ENCODE measurements at regions not wholly inside any gene's neighbourhood (a gene's known extent, or its start where the extent isn't known, plus 50 kb on each side); places are given as distances from the start of the nearest gene placed in this dataset.
A peak's percentile ranks its signal among the peaks of the same experiment; 100 is the strongest.

DNA sequence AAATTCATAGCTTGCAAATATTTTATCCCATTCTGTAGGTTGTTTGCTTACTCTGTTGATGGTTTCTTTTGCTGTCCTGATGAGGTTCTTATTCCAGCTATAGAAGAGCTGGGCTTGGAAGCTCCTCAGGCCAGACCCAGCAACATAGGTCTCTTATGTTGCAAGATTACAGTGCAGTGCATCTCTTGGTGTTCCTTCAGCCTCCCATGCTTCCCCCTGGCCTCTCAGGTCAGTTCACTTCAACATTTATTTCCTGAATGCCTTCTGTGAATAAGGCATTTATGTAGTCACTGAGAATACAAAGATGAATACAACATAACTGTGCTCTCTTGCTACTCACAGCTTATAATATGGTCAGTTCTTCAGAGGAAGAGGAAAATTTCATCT is 179.0 kb upstream of the SLC39A10 start:
- no peaks in the 10 kb centered on the region for H3K79me2 ChIP-seq (ENCODE audit: low read length)
- H3K9me3 ChIP-seq (ENCODE audit: low read length) = no peaks in the 10 kb centered on the region
- no peak for DNase-seq
- TF ChIP-seq, protein P1, sequence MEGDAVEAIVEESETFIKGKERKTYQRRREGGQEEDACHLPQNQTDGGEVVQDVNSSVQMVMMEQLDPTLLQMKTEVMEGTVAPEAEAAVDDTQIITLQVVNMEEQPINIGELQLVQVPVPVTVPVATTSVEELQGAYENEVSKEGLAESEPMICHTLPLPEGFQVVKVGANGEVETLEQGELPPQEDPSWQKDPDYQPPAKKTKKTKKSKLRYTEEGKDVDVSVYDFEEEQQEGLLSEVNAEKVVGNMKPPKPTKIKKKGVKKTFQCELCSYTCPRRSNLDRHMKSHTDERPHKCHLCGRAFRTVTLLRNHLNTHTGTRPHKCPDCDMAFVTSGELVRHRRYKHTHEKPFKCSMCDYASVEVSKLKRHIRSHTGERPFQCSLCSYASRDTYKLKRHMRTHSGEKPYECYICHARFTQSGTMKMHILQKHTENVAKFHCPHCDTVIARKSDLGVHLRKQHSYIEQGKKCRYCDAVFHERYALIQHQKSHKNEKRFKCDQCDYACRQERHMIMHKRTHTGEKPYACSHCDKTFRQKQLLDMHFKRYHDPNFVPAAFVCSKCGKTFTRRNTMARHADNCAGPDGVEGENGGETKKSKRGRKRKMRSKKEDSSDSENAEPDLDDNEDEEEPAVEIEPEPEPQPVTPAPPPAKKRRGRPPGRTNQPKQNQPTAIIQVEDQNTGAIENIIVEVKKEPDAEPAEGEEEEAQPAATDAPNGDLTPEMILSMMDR (conservative IDR thresholded peaks at IDR 0.05; ENCODE audit: low read depth, low read length) = no peak
- TF ChIP-seq EZH2phosphoT487 (IDR thresholded peaks at IDR 0.05; ENCODE audit: borderline replicate concordance, low read length) (no peak), EZH2 (IDR thresholded peaks at IDR 0.05; ENCODE audit: low read length, unreplicated experiment) (no peak)
- no peak overlapping the region for H3K27ac ChIP-seq (ENCODE audit: low read length)
- no peak overlapping the region for H3K4me3 ChIP-seq (ENCODE audit: low read length)
- H2AFZ ChIP-seq (ENCODE audit: low read length) = no peak overlapping the region
- H3K9me2 ChIP-seq (replicated peaks; ENCODE audit: low read length) = no peaks in the 10 kb centered on the region
- H3K27me3 ChIP-seq (ENCODE audit: low read length) = no peaks in the 10 kb centered on the region
- no peak overlapping the region for H3K9ac ChIP-seq (ENCODE audit: low read length)
- H3K4me1 ChIP-seq (ENCODE audit: insufficient read depth, low read length) = peaks cover 10% of the 10 kb centered on the region
- ChIA-PET POLR2A (ENCODE audit: unreplicated experiment) (no interaction called here), CTCF (no interaction called here)
- ATAC-seq = peak; percentile 29; the same call in 1 of the 2 replicates
- BruUV-seq (replicated peaks) = no TSS peak
- no peaks in the 10 kb centered on the region for H4K20me1 ChIP-seq (ENCODE audit: low read length)
- no peak overlapping the region for H3K4me2 ChIP-seq (ENCODE audit: low read length)
- H3F3A ChIP-seq (ENCODE audit: low read length, unreplicated experiment) = no peaks in the 10 kb centered on the region
- intact Hi-C loops (cut with micrococcal nuclease) = no loop called here
- H3K36me3 ChIP-seq (ENCODE audit: low read depth, low read length) = no peaks in the 10 kb centered on the region

DNA sequence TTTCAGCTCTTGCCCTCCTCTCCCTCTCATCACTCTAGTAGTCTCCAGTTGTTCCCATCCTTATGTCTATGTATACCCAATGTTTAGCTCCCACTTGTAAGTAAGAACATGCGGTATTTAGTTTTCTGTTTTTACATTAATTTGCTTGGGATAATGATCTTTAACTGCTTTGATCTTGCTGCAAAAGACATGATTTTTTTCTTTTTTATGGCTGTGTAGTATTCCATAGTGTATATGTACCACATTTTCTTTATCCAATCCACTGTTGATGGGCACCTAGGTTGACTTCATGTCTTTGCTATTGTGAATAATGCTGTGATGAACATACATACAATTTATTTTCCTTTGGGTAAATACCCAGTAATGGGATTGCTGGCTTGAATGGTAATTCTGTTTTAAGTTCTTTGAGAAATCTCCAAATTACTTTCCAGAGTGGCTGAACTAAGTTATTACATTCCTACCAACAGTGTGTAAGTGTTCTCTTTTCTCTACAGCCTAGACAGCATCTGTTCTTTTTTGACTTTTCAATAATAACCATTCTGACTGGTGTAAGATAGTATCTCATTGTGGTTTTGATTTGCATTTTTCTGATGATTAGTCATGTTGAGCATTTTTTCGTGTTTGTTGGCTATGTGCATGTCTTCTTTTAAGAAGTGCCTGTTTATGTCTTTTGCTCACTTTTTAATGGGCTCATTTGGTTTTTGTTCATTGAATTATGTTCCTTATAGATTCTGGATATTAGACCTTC is 179.6 kb upstream of the SLC39A10 start:
- Histone ChIP-seq H2AFZ (ENCODE audit: low read length) (no peak overlapping the region), H3K4me3 (ENCODE audit: low read length) (no peak overlapping the region), H3K9me2 (replicated peaks; ENCODE audit: low read length) (no peaks in the 10 kb centered on the region), H4K20me1 (ENCODE audit: low read length) (no peaks in the 10 kb centered on the region), H3K4me1 (ENCODE audit: insufficient read depth, low read length) (peaks cover 10% of the 10 kb centered on the region), H3K9ac (ENCODE audit: low read length) (no peak overlapping the region), H3K27ac (ENCODE audit: low read length) (no peak overlapping the region), H3F3A (ENCODE audit: low read length, unreplicated experiment) (no peaks in the 10 kb centered on the region), H3K79me2 (ENCODE audit: low read length) (no peaks in the 10 kb centered on the region), H3K9me3 (ENCODE audit: low read length) (no peaks in the 10 kb centered on the region), H3K27me3 (ENCODE audit: low read length) (no peaks in the 10 kb centered on the region), H3K4me2 (ENCODE audit: low read length) (no peak overlapping the region), H3K36me3 (ENCODE audit: low read depth, low read length) (no peaks in the 10 kb centered on the region)
- DNase-seq (peak; percentile 70), ATAC-seq (peak; percentile 72)
- BruUV-seq (replicated peaks) = no TSS peak
- ChIA-PET CTCF (no interaction called here), POLR2A (ENCODE audit: unreplicated experiment) (no interaction called here)
- TF ChIP-seq EZH2 (IDR thresholded peaks at IDR 0.05; ENCODE audit: low read length, unreplicated experiment) (no peak), EZH2phosphoT487 (IDR thresholded peaks at IDR 0.05; ENCODE audit: borderline replicate concordance, low read length) (no peak)
- TF ChIP-seq, protein P1 (conservative IDR thresholded peaks at IDR 0.05; ENCODE audit: low read depth, low read length) = no peak
- intact Hi-C loops (cut with micrococcal nuclease) = no loop called here

DNA sequence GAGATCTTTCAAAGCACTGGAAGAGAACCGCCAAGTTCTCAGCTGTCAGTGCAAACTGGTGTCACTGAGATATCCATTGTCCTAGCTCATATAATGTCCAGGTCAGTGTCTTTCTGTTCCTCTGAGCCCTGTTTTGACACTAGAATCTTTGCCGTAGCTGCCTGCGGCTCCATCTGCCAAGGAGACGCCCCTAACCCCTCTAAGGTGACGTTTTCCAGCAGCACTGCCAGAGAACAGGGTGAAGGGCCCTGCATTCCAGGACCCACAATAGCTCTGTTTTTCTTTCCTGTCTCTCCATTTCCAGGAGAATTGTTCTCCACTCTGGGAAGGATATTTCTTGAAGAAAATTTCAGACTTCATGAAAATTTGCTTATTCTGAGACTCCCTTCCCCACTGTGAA is 181.7 kb upstream of the SLC39A10 start:
- Histone ChIP-seq H4K20me1 (ENCODE audit: low read length) (no peaks in the 10 kb centered on the region), H3F3A (ENCODE audit: low read length, unreplicated experiment) (no peaks in the 10 kb centered on the region), H2AFZ (ENCODE audit: low read length) (no peak overlapping the region), H3K4me3 (ENCODE audit: low read length) (no peak overlapping the region), H3K9me2 (replicated peaks; ENCODE audit: low read length) (no peaks in the 10 kb centered on the region), H3K9me3 (ENCODE audit: low read length) (no peaks in the 10 kb centered on the region), H3K4me2 (ENCODE audit: low read length) (no peak overlapping the region), H3K9ac (ENCODE audit: low read length) (no peak overlapping the region), H3K27ac (ENCODE audit: low read length) (no peak overlapping the region), H3K27me3 (ENCODE audit: low read length) (no peaks in the 10 kb centered on the region), H3K36me3 (ENCODE audit: low read depth, low read length) (no peaks in the 10 kb centered on the region), H3K4me1 (ENCODE audit: insufficient read depth, low read length) (peaks cover 10% of the 10 kb centered on the region), H3K79me2 (ENCODE audit: low read length) (no peaks in the 10 kb centered on the region)
- DNase-seq (no peak), ATAC-seq (no peak)
- CTCF ChIA-PET = no interaction called here
- intact Hi-C loops (cut with micrococcal nuclease) = no loop called here
- TF ChIP-seq EZH2 (IDR thresholded peaks at IDR 0.05; ENCODE audit: low read length, unreplicated experiment) (no peak), EZH2phosphoT487 (IDR thresholded peaks at IDR 0.05; ENCODE audit: borderline replicate concordance, low read length) (no peak)
- TF ChIP-seq, protein P1 (conservative IDR thresholded peaks at IDR 0.05; ENCODE audit: low read depth, low read length) = no peak
- POLR2A ChIA-PET (ENCODE audit: unreplicated experiment) = no interaction called here
- BruUV-seq (replicated peaks) = no TSS peak
